Heart right ventricle (tissue), 16 donors: ENCODE measurements at regions not wholly inside any gene's neighbourhood (a gene's known extent, or its start where the extent isn't known, plus 50 kb on each side); places are given as distances from the start of the nearest gene placed in this dataset.
A peak's percentile ranks its signal among the peaks of the same experiment; 100 is the strongest.
"Not testable (repeated sequence)": the region's sequence is repeated elsewhere in the genome, so short reads cannot be mapped to it uniquely, and the experiment has no call there.

Source experiments
- ATAC-seq, 8 donors: fragments of 200-7000 bp; cut with Tn5 transposase; one replicate each; pipeline ENCODE4 v1.9.1; 2020; ENCODE audit warnings: mild to moderate bottlenecking in 8 of 8, moderate library complexity in 8 of 8, moderate number of reproducible peaks in 1 of 8
- DNase-seq, 2 donors: peaks; one replicate each; pipeline ENCODE4 v3.0.0-alpha.2; 2020
- H3K27ac ChIP-seq, 10 donors: fragments of 200-600 bp; sonication (generic) in 2 of 10; one replicate each; pipeline versions ENCODE4 v1.5.0 to v1.8.0; 2020 to 2022; ENCODE audit warnings: mild to moderate bottlenecking in 3 of 10
- H3K27me3 ChIP-seq, 7 donors: fragments of 200-600 bp; one replicate each; pipeline ENCODE4 v1.8.0; 2021 to 2022; ENCODE audit warnings: mild to moderate bottlenecking in 2 of 7
- H3K36me3 ChIP-seq, 9 donors: fragments of 200-600 bp; sonication (generic) in 1 of 9; one replicate each; pipeline versions ENCODE4 v1.5.0 to v1.8.0; 2020 to 2022; ENCODE audit warnings: mild to moderate bottlenecking in 2 of 9
- H3K4me1 ChIP-seq, 9 donors: fragments of 200-600 bp; sonication (generic) in 1 of 9; one replicate each; pipeline versions ENCODE4 v1.5.0 to v1.8.0; 2020 to 2022; ENCODE audit warnings: mild to moderate bottlenecking in 4 of 9
- H3K4me3 ChIP-seq, 10 donors: fragments of 200-600 bp; sonication (generic) in 2 of 10; one replicate each; pipeline versions ENCODE4 v1.5.0 to v1.8.0; 2020 to 2022; ENCODE audit warnings: mild to moderate bottlenecking in 7 of 10, moderate library complexity in 2 of 10
- H3K9me3 ChIP-seq, 11 donors: fragments of 200-600 bp in 10 of 11; sonication (generic) in 2 of 11; one replicate each; pipeline versions ENCODE4 v1.5.0 to v1.8.0; 2013 to 2022; ENCODE audit warnings: mild to moderate bottlenecking in 2 of 11, control low read depth in 1 of 11, moderate library complexity in 1 of 11
- WGBS, 2 donors: extraction: QIAGEN DNeasy Blood & Tissue Kit; methylation state at CpG; one replicate each; pipeline ENCODE4 v1.1.7; 2013; ENCODE audit warnings: inconsistent platforms in 1 of 2; 5-methylcytosine and 5-hydroxymethylcytosine counted together
- intact Hi-C, 10 donors: fragments of 100-400 bp; cut with DNase I; formaldehyde crosslinking; loops; one replicate each; pipeline versions ENCODE4 v1.11.1 to v1.14.2; 2022
- TF ChIP-seq, protein P1 (sequence below), 9 donors: fragments of 200-600 bp; sonication (generic) in 2 of 9; IDR thresholded peaks; one replicate each; pipeline versions ENCODE4 v1.5.0 to v1.8.0; 2021 to 2022; ENCODE audit warnings: antibody characterized with exemption in 9 of 9, mild to moderate bottlenecking in 5 of 9, moderate library complexity in 1 of 9
- donor health status: Arrhythmogenic right ventricular cardiomyopathy.
- donor health status: ischemic (EF 13 %, LVEDD 7.1; RV severe dilation, severe dysfunction).
- donor health status: healthy with polysubstance abuse.
- donor health status: DM: no; HTN: yes; CAD: no.
- donor health status: DM: no; HTN: no; CAD: no.
- donor health status: ischemic (EF 25% LVEDD 6.9; RV normal size, moderate dysfunction).
- donor health status: ischemic (EF 25% LVEDD 5.7; RV mildly dilated, moderate dysfunction).
- donor health status: healthy.
- donor health status: DM: yes; HTN: yes; CAD: no.
- donor health status: Ischemic cardiomyopathy.
- donor health status: ischemic (EF 35%, LVEDD 5.7; RV mildly dilated, moderate dysfunction).
- donor health status: nonischemic (EF 11% LVEDD 7.7; RV severe dilation, severe dysfunction).
- donor health status: DM: yes; HTN: yes; CAD: no.
- donor health status: PGD.
- donor health status: ischemic (EF 29% LVEDD 5.4; RV normal size, mild dysfunction).
- donor health status: nonischemic (EF 23%, LVEDD 6.1; RV moderate dilation, normal function).

DNA sequence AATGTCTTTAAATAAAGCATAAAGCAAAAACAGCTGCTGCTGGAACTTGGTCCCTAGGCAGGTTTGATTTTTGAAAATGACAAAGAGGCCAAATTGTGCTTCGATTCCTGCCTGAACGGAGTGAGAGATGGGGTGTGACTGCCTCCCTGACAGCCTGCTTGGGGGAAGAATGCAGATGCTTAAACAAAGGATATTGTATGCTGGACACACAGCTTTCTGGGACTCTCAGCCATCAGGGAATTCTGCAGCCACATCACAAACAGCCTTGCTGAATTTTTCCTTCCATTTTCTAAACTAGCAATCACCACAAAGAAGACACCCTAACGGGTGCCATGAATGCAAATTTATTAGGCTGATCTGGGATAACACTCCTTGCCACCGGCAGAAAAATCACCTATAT is 83.9 kb upstream of the CPEB2 start:
- Histone ChIP-seq H3K27me3 (no peaks in the 10 kb centered on the region), H3K27ac (peak overlapping the region in 3 of 10 donors; percentile 31 to 85 (median 83)), H3K9me3 (no peaks in the 10 kb centered on the region), H3K4me3 (no peak overlapping the region), H3K36me3 (no peaks in the 10 kb centered on the region), H3K4me1 (peaks cover 0 to 22% (median 8%) of the 10 kb centered on the region in 9 donors)
- intact Hi-C loops: loop anchor here in 4 of 10 donors (5.0 to 10.0 kb wide), 4 partner anchors 76 to 86 kb away; partner anchors contain the start of gene CPEB2 (in 2 of the 4)
- ATAC-seq: no peak
- DNase-seq: no peak
- TF ChIP-seq, protein P1, sequence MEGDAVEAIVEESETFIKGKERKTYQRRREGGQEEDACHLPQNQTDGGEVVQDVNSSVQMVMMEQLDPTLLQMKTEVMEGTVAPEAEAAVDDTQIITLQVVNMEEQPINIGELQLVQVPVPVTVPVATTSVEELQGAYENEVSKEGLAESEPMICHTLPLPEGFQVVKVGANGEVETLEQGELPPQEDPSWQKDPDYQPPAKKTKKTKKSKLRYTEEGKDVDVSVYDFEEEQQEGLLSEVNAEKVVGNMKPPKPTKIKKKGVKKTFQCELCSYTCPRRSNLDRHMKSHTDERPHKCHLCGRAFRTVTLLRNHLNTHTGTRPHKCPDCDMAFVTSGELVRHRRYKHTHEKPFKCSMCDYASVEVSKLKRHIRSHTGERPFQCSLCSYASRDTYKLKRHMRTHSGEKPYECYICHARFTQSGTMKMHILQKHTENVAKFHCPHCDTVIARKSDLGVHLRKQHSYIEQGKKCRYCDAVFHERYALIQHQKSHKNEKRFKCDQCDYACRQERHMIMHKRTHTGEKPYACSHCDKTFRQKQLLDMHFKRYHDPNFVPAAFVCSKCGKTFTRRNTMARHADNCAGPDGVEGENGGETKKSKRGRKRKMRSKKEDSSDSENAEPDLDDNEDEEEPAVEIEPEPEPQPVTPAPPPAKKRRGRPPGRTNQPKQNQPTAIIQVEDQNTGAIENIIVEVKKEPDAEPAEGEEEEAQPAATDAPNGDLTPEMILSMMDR (IDR thresholded peaks at IDR 0.05): no peak
- 55 to 59% methylated on average over 4 of the region's 4 CpGs for WGBS, 2 donors

DNA sequence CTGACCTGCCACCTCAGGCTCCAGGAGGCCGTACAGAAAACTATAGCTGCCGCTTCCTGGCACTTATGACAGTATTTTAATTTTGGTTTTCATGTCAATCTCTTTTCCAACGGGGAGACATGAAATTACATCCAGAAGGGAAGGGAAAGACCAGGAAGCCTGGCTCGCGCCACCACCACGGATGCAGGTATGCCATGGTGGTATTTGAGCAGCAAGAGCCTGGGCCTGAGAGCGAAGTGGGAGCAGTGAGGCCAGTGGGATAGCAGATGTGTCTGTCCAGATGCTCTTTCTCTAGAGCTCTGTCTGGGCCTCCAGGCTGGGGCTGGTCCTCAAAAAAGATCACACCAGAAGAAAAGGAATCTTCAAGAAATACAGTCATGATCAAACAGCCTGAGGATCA is 82.5 kb upstream of the CPEB2 start:
- ATAC-seq: no peak
- Histone ChIP-seq H3K27me3 (no peaks in the 10 kb centered on the region), H3K4me1 (peaks cover 0 to 22% (median 8%) of the 10 kb centered on the region in 9 donors), H3K4me3 (no peak overlapping the region), H3K27ac (no peak overlapping the region), H3K36me3 (no peaks in the 10 kb centered on the region), H3K9me3 (no peaks in the 10 kb centered on the region)
- no peak for DNase-seq
- 92% methylated on average over 7 of the region's 7 CpGs for WGBS, 2 donors
- intact Hi-C loops: loop anchor here in 6 of 10 donors (2.0 to 10.0 kb wide), 7 partner anchors 65 to 85 kb away; partner anchors contain the start of gene CPEB2 (in 2 of the 6)
- TF ChIP-seq, protein P1 (IDR thresholded peaks at IDR 0.05): no peak

DNA sequence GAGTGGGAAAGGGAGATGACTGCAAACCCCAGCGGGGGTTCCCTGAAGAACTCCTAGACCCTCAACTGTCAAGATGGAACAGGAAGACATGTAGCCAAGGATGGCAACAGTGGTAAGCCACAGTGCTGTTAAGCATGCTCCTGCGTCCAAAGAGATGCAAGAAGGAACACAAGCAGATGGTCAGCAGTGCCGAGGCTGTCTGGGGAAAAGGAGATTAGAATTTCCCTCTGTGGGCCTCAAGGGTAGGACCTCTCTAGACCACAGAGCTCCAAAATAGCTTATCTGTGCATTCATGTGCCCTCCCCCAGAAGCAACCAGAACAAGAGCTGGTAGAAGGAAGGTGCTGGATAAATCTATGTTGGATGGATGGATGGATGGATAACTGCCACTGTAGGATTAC is 82.0 kb upstream of the CPEB2 start:
- Histone ChIP-seq H3K4me3 (no peak overlapping the region), H3K27me3 (no peaks in the 10 kb centered on the region), H3K27ac (no peak overlapping the region), H3K36me3 (no peaks in the 10 kb centered on the region), H3K9me3 (no peaks in the 10 kb centered on the region), H3K4me1 (peaks cover 0 to 22% (median 6%) of the 10 kb centered on the region in 9 donors)
- DNase-seq: no peak
- WGBS, 2 donors: 64 to 83% methylated on average over 3 of the region's 3 CpGs
- no peak for ATAC-seq
- TF ChIP-seq, protein P1 (IDR thresholded peaks at IDR 0.05): no peak
- intact Hi-C loops: loop anchor here in 3 of 10 donors (2.0 to 10.0 kb wide), 3 partner anchors 65 to 83 kb away; no protein-coding TSS in a partner anchor

DNA sequence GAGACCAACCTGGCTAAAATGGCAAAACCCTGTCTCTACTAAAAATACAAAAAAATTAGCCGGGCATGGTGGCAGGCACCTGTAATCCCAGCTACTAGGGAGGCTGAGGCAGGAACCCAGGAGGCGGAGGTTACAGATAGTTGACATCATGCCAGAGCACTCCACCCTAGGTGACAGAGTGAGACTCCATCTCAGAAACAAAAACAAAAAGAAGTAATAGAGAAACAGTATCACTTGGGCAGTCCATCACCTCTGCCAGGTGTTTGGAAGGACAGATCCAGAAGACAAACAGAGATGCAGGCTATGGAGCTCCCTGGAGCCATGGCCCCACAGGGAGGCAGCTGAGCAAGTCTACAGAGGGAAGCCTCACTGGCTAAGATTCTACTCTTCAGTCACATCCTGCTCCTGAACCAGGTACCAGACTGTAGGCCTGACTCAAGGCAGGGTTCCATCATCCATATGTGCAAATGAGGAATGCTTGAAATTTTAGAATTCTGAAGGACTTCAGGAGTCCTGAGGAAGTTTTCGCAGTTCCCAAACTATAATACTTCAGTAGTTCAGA is 81.4 kb upstream of the CPEB2 start:
- Histone ChIP-seq H3K36me3 (no peaks in the 10 kb centered on the region), H3K9me3 (no peaks in the 10 kb centered on the region), H3K4me3 (no peak overlapping the region), H3K4me1 (peaks cover 0 to 22% (median 6%) of the 10 kb centered on the region in 9 donors), H3K27ac (no peak overlapping the region), H3K27me3 (no peaks in the 10 kb centered on the region)
- WGBS, 2 donors: 94 to 99% methylated on average over 3 of the region's 3 CpGs
- ATAC-seq: no peak
- TF ChIP-seq, protein P1 (IDR thresholded peaks at IDR 0.05): no peak
- DNase-seq: no peak
- intact Hi-C loops: loop anchor here in 3 of 10 donors (2.0 to 10.0 kb wide), 3 partner anchors 64 to 84 kb away; no protein-coding TSS in a partner anchor

DNA sequence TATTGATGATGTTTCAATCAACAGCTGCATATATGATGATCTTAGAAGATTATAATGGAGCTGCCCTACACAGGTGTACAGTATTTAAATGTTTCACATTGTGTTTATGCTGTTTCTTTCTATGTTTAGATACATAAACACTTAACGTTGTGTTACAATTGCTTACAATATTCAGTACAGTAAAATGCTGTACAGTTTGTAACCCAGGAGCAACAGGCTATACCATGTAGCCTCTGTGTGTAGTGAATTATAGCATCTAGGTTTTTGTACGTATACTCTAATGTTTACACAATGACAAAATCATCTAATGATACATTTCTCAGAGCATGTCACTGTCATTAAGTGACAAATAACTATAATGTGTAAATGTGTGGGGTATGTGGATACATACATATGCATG is 80.5 kb upstream of the CPEB2 start:
- WGBS, 2 donors: 81 to 85% methylated on average over 2 of the region's 2 CpGs
- H3K4me1 ChIP-seq: peaks cover 0 to 20% (median 6%) of the 10 kb centered on the region in 9 donors
- not testable (repeated sequence) for H3K36me3 ChIP-seq, H3K27ac ChIP-seq, H3K27me3 ChIP-seq, ATAC-seq, H3K9me3 ChIP-seq, DNase-seq, H3K4me3 ChIP-seq
- intact Hi-C loops: loop anchor here in 3 of 10 donors (2.0 to 10.0 kb wide), 3 partner anchors 63 to 85 kb away; no protein-coding TSS in a partner anchor
